Fibroblast of peridontal ligament (primary cell): ENCODE measurements at regions not wholly inside any gene's neighbourhood (a gene's known extent, or its start where the extent isn't known, plus 50 kb on each side); places are given as distances from the start of the nearest gene placed in this dataset.

Experiments used
- DNase-seq: peaks from one replicate; pipeline ENCODE4 v3.0.0-alpha.2; 2010; ENCODE audit errors: extremely low read depth

- no peak for DNase-seq
Observed at GRCh38 chr10:106467506-106467905, 697.0 kb downstream of the SORCS1 start.

DNA sequence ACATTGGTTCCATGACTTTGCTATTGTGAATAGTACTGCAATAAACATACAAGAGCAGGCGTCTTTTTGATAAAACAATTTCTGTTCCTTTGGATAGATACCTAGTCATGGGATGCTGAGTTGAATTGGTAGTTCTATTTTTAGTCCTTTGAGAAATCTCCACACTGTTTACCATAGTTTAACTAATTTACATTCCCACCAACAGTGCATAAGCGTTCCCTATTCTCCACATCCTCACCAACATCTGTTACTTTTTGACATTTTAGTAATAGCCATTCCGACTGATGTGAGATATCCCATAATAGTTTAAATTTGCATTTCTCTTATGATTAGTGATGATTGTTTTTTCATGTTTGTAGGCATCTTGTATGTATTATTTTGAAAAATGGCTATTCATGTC is 707.0 kb downstream of the SORCS1 start:
- no peak for DNase-seq

GRCh38 chr10:106454233-106454632 is 710.3 kb downstream of the SORCS1 start:
- DNase-seq, result no peak

- DNase-seq, result peak; percentile 36
Observed at GRCh38 chr10:106450966-106451365, 713.5 kb downstream of the SORCS1 start.

DNA sequence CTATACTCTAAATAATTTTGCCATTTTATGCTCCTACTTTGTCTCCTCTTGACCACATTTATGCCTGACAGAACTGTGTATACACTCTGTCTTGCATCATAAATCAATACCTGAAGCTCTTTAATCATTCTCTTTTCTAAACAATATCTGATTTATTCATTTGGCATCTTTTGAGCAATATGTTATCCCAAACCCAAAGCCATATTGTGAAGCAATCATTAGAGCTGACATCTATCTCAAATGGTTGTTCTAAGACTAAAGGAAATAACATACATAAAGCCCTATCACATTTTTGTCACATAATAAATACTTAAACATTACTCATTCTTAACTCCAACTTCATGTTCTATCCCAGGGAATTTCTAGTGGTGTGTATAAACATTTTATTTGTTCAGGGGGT is 717.6 kb downstream of the SORCS1 start:
- no peak for DNase-seq

DNA sequence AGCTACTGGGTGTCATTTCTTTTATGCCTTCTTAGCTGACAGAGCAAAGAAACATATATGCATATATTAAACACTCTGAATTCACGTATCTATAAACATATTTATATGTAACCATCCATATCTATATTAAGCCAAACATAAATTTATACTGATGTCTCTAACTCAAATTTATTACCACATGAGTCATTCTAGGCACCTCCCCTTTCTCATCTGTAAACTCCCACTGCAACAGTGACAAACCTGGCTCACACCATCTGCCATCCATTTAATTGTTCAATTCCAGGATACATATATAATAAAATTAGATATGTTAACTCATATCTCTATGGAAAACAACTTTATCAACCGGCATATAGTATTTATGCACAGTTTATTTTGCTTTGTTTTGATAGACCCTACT is 722.3 kb downstream of the SORCS1 start:
- no peak for DNase-seq

DNA sequence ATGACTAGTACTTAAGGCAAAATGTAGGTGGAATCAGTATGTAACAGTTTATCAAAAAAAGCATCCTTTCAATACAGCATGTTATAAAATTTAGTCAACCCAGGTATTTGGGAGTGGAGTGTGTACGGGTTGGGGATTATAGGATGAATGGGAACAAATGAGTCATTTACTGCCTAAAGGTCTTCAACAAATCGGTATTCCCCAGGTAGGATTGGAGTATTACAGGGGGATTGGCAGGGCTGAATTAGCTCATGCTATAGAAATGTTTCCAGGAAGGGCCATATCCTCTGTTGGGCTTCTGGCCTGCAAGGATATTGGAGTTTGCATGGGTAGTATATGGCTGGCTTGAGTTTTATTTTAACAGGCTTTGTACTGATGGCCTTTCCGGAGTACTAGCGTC is 723.7 kb downstream of the SORCS1 start:
- no peak for DNase-seq

DNA sequence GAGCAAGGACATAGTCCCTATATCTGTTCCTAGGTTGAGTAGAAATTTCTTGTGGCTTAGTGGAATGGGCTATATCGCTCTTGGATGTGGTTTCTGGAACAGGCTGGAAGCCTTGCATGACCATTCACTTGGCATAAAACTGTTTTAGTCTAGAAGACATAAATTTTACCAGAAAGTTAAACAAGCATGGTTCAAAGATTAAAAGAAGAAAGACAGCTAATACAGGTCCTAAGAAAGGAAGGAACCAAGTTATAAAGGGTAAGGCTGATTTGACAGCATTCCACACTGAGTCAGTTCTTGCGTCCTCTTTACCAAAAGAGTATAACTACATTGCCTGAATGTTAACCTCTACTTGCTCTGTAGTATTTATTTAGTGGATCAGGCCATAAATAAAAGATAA is 724.2 kb downstream of the SORCS1 start:
- DNase-seq, result peak; percentile 65

GRCh38 chr10:106439366-106439765 is 725.1 kb downstream of the SORCS1 start:
- no peak for DNase-seq

GRCh38 chr10:106438386-106438785 is 726.1 kb downstream of the SORCS1 start:
- DNase-seq, result no peak

GRCh38 chr10:106436123-106436715 is 728.3 kb downstream of the SORCS1 start:
- DNase-seq, result no peak

- no peak for DNase-seq
Observed at GRCh38 chr10:106435081-106435480, 729.4 kb downstream of the SORCS1 start.

- peak; percentile 30 for DNase-seq
Observed at GRCh38 chr10:106424981-106425380, 739.5 kb downstream of the SORCS1 start.

- peak; percentile 93 for DNase-seq
Observed at GRCh38 chr10:106424054-106424453, 740.5 kb downstream of the SORCS1 start.

DNA sequence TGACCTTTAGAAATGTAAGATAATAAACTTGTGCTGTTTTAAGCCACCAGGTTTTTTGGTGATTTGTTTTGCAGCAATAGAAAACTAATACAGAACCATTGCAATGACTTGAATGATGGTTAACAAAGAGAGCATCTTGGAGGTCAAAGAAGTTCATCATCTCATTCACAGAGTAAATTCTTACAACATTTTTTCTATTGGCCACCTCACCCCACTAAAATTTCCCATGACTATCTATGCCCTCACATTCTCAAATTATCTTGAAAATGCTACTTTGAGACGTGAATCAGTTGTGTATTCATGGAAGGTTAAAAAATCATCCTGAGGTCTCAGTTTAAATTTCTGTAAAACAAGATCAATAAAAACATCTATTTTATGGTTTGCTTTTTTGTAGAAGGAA is 754.2 kb downstream of the SORCS1 start:
- DNase-seq, result no peak

DNA sequence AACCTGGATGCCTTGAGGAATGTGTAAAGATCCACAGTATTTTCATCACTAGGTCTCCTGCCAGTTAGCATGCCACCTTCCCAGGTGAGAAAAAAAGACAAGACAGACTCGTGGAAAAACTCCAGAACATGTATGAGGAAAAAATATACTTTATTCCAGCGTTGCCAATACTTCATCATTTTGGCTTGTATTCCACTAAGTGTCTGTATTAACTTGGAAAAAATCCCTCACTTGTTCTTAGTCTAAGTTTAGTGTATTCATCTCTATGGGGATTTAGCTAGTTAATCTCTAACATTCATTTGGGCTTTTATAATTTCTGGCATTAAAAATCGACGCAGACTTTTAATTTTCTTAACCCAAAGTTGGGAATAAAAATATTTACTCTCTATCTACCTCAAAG is 759.4 kb downstream of the SORCS1 start:
- no peak for DNase-seq

DNA sequence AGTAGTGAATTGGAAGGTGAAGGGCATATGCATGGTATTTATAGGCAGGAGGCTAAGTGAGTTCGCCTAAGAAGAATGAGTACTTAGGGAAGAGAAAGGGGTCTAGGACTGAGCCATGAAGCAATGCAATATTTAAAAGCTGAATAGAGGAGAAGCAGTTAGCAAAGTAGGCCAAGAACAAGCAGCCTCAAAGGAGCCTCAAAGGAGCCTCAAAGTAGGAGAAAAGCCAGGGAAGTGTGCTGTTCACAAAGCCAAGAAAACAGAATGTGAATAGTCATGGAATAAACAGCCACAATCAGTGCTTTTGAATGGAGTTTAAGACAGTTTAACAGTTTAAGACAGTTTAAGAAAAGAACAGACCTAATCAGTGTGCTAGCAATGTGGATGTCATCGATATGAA is 762.0 kb downstream of the SORCS1 start:
- DNase-seq, result peak; percentile 24

- no peak for DNase-seq
Observed at GRCh38 chr10:106401967-106402366, 762.5 kb downstream of the SORCS1 start.

DNA sequence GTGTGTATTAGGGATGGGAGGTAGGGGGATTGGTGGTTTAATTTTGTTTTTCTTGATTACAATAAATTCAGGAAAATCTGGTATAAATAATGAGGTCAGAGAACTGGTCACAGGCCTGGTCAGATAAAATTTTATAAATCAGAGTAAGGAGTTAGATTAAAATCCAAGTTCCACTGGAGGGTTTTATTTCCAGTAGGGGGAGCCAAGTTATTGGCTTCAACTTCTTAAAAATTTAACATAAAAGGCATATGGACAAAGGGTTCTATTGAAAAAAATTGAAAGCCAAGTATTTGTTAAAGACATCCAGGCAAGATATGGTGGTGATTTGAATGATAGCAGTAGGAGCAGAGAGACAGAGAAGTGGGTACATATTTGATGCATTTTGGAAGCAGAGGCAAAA is 763.3 kb downstream of the SORCS1 start:
- DNase-seq, result peak; percentile 66

DNA sequence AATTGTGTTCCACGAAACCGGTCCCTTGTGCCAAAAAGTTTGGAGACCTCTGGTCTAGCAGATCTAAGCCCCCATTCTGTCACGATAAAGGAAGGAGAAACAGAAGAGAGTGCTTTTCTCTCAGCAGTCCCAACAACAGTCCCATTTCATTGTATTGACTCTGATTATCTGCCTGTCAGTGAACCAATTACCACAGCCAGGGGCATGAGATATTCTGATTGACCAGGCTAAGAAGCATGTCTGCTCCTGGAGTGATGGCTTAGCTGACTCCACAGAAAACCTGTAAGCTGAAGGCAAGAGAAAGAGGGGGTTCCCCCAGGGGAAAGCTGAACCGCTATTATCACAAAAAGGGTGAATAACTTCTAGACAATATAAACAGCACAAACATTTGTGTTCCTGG is 765.4 kb downstream of the SORCS1 start:
- no peak for DNase-seq

- DNase-seq, result no peak
Observed at GRCh38 chr10:106396192-106396591, 768.3 kb downstream of the SORCS1 start.

DNA sequence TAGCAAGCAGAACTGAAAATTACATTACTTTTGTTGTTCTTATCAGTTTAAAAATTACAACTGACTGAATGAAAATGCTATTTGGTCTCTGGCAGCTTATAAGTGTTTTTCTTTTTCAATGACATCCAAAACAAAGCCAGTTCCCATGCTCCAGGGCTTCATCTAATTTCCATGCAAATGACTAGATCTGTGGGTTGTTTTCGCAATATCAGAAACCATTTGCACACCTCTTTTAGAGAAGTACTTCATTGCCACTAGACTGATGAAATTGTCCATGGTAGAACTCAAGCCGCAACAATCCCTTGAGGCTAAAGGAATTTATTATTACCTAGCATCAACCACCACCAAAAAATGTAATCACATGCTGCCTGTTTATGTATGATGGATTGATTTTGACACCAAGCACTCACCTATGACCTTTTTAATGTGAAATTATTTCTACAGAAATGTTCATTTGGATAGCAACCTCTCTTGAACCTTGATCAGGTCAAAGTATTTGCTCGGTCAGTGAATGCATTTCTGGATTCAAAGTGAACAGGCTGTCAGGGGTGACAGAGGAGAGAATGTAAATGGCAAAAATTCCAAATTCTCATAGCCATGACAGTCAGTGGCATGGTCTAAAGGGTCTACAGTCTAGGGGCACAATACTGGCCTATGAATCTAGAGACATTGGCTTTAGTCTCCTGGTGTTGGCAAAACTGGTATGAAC is 769.3 kb downstream of the SORCS1 start:
- no peak for DNase-seq

DNA sequence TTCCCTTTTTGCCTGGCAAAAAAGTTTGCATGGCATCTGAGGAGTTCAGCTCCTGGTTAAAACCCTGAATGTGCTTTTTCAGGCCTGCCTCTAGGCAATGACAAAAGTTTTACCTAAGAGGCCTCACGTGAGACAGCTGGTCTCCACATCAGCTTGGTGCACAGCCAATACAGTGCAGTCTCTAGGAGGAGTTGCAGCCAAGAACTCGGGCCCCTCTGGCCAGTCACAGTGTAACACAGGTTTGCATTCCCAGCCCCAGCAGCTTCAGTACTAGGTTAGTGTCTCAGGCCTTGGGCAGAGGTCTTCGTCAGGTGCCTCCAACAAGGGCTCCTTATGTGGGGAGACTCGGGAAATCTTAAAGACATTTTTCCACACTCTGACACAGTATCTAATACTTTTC is 771.7 kb downstream of the SORCS1 start:
- no peak for DNase-seq

DNA sequence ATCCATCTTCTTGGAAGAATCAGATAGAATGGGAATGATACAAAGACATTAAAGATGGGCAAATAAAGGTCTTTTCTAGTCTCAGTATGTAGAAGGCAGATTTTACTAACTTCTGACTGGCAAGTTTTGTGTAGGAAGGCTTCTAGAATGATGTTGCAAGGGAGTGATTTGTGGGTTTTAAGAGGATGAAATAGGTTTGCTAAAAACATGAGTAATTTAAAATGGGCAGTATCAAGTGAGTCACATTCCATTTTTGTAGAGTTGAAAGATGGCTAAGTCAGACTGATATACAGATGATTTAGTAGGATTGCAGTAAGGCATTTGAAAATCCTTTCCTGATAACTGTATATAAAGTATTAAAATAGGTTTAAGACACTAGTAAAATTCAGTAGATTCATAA is 777.4 kb downstream of the SORCS1 start:
- DNase-seq, result peak; percentile 81
